ENCODE measurements at regions not wholly inside any gene's neighbourhood (a gene's known extent, or its start where the extent isn't known, plus 50 kb on each side); places are given as distances from the start of the nearest gene placed in this dataset.
"Not testable (repeated sequence)": the region's sequence is repeated elsewhere in the genome, so short reads cannot be mapped to it uniquely, and the experiment has no call there.

DNA sequence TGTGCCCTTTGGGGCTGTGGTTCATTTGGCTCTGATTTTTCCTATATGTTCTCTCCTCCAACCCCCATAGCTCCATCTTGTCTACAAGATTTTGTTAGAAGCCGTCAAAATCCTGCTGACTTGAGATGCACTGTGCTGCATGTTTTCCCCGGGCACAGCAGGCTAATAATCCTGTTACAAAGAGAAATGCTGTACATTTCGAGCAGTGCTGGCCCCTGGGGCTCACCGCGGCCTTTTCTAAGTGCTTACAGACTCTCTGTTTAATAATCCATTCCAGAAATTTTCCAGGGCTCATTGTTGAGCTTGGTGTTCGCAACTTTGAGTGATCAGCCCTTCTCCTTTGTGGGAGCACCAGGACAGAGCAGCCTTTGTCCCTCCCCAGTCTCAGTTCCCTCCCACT, 158.6 kb downstream of the OR4F15 start:
- not testable (repeated sequence) for DNase-seq (ENCODE audit: low read depth); H3K4me3 ChIP-seq (ENCODE audit: low read length)

DNA sequence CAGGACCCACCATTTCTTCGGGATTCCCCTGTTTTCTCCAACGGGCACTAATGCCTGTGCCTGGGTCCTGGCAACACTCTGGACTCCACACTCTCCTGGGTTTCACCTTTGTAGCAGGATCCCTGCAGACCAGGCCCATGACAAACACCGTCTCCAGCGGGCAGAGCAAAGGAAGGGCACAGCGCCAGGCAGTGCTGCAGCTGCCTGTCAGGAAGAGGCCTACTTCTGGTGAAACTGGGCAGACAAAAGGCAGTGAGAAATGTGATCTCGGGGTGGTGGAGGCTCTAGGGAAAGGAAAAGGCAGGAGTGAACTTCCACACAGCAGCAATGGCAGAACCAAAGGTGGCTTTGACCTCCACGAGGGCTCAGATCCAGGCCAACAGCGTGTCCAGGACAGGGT, 165.3 kb downstream of the OR4F15 start:
- H3K4me3 ChIP-seq (ENCODE audit: low read length); DNase-seq (ENCODE audit: low read depth): not testable (repeated sequence)

DNA sequence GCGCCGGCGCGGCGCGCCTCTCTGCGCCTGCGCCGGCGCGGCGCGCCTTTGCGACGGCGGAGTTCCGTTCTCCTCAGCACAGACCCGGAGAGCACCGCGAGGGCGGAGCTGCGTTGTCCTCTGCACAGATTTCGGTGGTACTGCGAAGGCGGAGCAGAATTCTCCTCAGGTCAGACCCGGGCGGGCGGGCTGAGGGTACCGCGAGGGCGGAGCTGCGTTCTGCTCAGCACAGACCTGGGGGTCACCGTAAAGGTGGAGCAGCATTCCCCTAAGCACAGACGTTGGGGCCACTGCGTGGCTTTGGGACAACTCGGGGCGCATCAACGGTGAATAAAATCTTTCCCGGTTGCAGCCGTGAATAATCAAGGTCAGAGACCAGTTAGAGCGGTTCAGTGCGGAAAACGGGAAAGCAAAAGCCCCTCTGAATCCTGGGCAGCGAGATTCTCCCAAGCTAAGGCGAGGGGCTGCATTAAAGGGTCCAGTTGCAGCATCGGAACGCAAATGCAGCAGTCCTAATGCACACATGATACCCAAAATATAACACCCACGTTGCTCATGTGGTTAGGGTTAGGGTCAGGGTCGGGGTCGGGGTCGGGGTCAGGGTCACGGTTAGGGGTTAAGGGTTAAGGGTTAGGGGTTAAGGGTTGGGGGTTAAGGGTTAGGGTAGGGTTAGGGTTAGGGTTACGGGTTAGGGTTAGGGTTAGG, 168.4 kb downstream of the OR4F15 start:
- DNase-seq (ENCODE audit: low read depth); H3K4me3 ChIP-seq (ENCODE audit: low read length): not testable (repeated sequence)

Measured in retinal pigment epithelial cell (primary cell).